MCF 10A (cell line): ENCODE measurements at regions not wholly inside any gene's neighbourhood (a gene's known extent, or its start where the extent isn't known, plus 50 kb on each side); places are given as distances from the start of the nearest gene placed in this dataset.

Source experiments
- BruUV-seq: library from RNA; stranded (reverse); fragments of 400-500 nt; replicated peaks from 2 replicates; lab custom pipeline; 2021; lab: Mats Ljungman, UMichigan
- CTCF ChIA-PET: fragments of 300-600 bp; sonication (Branson Sonifier 250); formaldehyde crosslinking; extraction: SDS; loops from one replicate; lab custom pipeline; 2021; ENCODE audit warnings: antibody characterized with exemption, inconsistent platforms; lab: Yijun Ruan, JAX
- POLR2A ChIA-PET: fragments of 300-600, 350-650 bp; sonication (Branson Sonifier 250); formaldehyde crosslinking; extraction: SDS; loops from one replicate; lab custom pipeline; 2020; ENCODE audit warnings: antibody characterized with exemption, inconsistent platforms; lab: Yijun Ruan, JAX
- DNase-seq: peaks from one replicate; pipeline ENCODE4 v3.0.0-alpha.2; 2018; ENCODE audit not compliant: unreplicated experiment
- H3K27ac Mint-ChIP-seq: one replicate; pipeline ENCODE4 v1.8.0; 2022; ENCODE audit warnings: mild to moderate bottlenecking, low read depth, mixed read lengths; ENCODE audit not compliant: unreplicated experiment
- H3K27me3 Mint-ChIP-seq: one replicate; pipeline ENCODE4 v1.8.0; 2022; ENCODE audit warnings: mixed read lengths; ENCODE audit not compliant: insufficient read depth, unreplicated experiment
- H3K36me3 Mint-ChIP-seq: one replicate; pipeline ENCODE4 v1.8.0; 2022; ENCODE audit warnings: mild to moderate bottlenecking, moderate library complexity, mixed read lengths; ENCODE audit not compliant: insufficient read depth, unreplicated experiment
- H3K4me1 Mint-ChIP-seq: one replicate; pipeline ENCODE4 v1.8.0; 2022; ENCODE audit warnings: mixed read lengths; ENCODE audit not compliant: insufficient read depth, unreplicated experiment
- H3K4me3 Mint-ChIP-seq: one replicate; pipeline ENCODE4 v1.8.0; 2022; ENCODE audit warnings: mild to moderate bottlenecking, moderate library complexity, mixed read lengths; ENCODE audit not compliant: unreplicated experiment
- H3K9me3 Mint-ChIP-seq: one replicate; pipeline ENCODE4 v1.8.0; 2022; ENCODE audit warnings: mixed read lengths; ENCODE audit not compliant: unreplicated experiment
- CTCF ChIP-seq: fragments of 200-600 bp; IDR thresholded peaks from one replicate; pipeline ENCODE4 v1.8.0; 2022; ENCODE audit warnings: antibody characterized with exemption, mild to moderate bottlenecking; ENCODE audit not compliant: unreplicated experiment
- intact Hi-C: fragments of 100-400 bp; cut with micrococcal nuclease; formaldehyde crosslinking; loops from 2 replicates; pipeline ENCODE4 v1.14.1; 2022

GRCh38 chr12:67052981-67053380, 216.2 kb upstream of the CAND1 start:
- H3K4me3 Mint-ChIP-seq = no peak overlapping the region
- BruUV-seq = no TSS peak
- H3K27ac Mint-ChIP-seq = no peak overlapping the region

GRCh38 chr12:67056329-67056728, 212.8 kb upstream of the CAND1 start:
- intact Hi-C loops = no loop called here
- ChIA-PET CTCF (interaction anchor here (1.0 kb wide), 1 partner anchor 166 kb away, joined by 4 read pairs; no protein-coding TSS in a partner anchor), POLR2A (no interaction called here)
- no peak overlapping the region for H3K4me3 Mint-ChIP-seq
- H3K27me3 Mint-ChIP-seq = no peaks in the 10 kb centered on the region
- H3K9me3 Mint-ChIP-seq = no peaks in the 10 kb centered on the region
- no peak overlapping the region for H3K27ac Mint-ChIP-seq
- no peaks in the 10 kb centered on the region for H3K4me1 Mint-ChIP-seq
- BruUV-seq = no TSS peak
- no peak for TF ChIP-seq CTCF
- no peak for DNase-seq
- H3K36me3 Mint-ChIP-seq = no peaks in the 10 kb centered on the region

More at GRCh38 chr12:67052981-67053380, 216.2 kb upstream of the CAND1 start:
- POLR2A ChIA-PET = no interaction called here
- intact Hi-C loops = no loop called here
- Mint-ChIP-seq H3K4me1 (no peaks in the 10 kb centered on the region), H3K9me3 (no peaks in the 10 kb centered on the region), H3K36me3 (no peaks in the 10 kb centered on the region), H3K27me3 (no peaks in the 10 kb centered on the region)
- TF ChIP-seq CTCF = no peak
- CTCF ChIA-PET = interaction anchor here (0.6 kb wide), 2 partner anchors 152 to 644 kb away, joined by 3 read pairs; no protein-coding TSS in a partner anchor
- DNase-seq = no peak

GRCh38 chr12:67057072-67057471, 212.1 kb upstream of the CAND1 start:
- no TSS peak for BruUV-seq
- no peak for TF ChIP-seq CTCF
- ChIA-PET POLR2A (no interaction called here), CTCF (no interaction called here)
- Mint-ChIP-seq H3K36me3 (no peaks in the 10 kb centered on the region), H3K27ac (no peak overlapping the region), H3K4me3 (no peak overlapping the region), H3K9me3 (no peaks in the 10 kb centered on the region), H3K4me1 (peaks cover 3% of the 10 kb centered on the region), H3K27me3 (no peaks in the 10 kb centered on the region)
- intact Hi-C loops = no loop called here
- DNase-seq = no peak

GRCh38 chr12:67062193-67062592, 207.0 kb upstream of the CAND1 start:
- Mint-ChIP-seq H3K9me3 (no peaks in the 10 kb centered on the region), H3K27ac (no peak overlapping the region), H3K4me3 (no peak overlapping the region), H3K27me3 (no peaks in the 10 kb centered on the region), H3K36me3 (no peaks in the 10 kb centered on the region), H3K4me1 (peaks cover 8% of the 10 kb centered on the region)
- CTCF ChIA-PET = interaction anchor here (0.8 to 2.2 kb wide), 2 partner anchors 31 to 159 kb away, joined by 3 to 9 read pairs; no protein-coding TSS in a partner anchor
- POLR2A ChIA-PET = no interaction called here
- TF ChIP-seq CTCF = no peak
- intact Hi-C loops = no loop called here
- no peak for DNase-seq
- no TSS peak for BruUV-seq
